Nucleus accumbens (tissue), 56 donors: ENCODE measurements at regions not wholly inside any gene's neighbourhood (a gene's known extent, or its start where the extent isn't known, plus 50 kb on each side); places are given as distances from the start of the nearest gene placed in this dataset.

Source experiments
- DNase-seq, 56 donors: peaks; one replicate each; lab custom pipeline; 2025; lab: John Stamatoyannopoulos, UW

- DNase-seq: no peak
Observed at GRCh38 chr18:51687845-51688585, 490.5 kb upstream of the MEX3C start.

GRCh38 chr18:51692612-51693011, 495.1 kb upstream of the MEX3C start:
- no peak for DNase-seq

- no peak for DNase-seq
Observed at GRCh38 chr18:51711298-51711889, 513.9 kb upstream of the MEX3C start.

- DNase-seq: no peak
Observed at GRCh38 chr18:51712821-51713220, 515.3 kb upstream of the MEX3C start.

- DNase-seq: no peak
Observed at GRCh38 chr18:51716277-51716676, 518.8 kb upstream of the MEX3C start.

- DNase-seq: no peak
Observed at GRCh38 chr18:51721388-51721787, 523.9 kb upstream of the MEX3C start.

- DNase-seq: no peak
Observed at GRCh38 chr18:51721996-51722395, 524.5 kb upstream of the MEX3C start.

GRCh38 chr18:51724790-51725721, 527.6 kb upstream of the MEX3C start:
- no peak for DNase-seq

- no peak for DNase-seq
Observed at GRCh38 chr18:51726614-51727013, 529.1 kb upstream of the MEX3C start.

- no peak for DNase-seq
Observed at GRCh38 chr18:51727780-51728179, 530.3 kb upstream of the MEX3C start.

GRCh38 chr18:51731070-51731469, 533.6 kb upstream of the MEX3C start:
- no peak for DNase-seq

- no peak for DNase-seq
Observed at GRCh38 chr18:51734576-51734975, 537.1 kb upstream of the MEX3C start.

GRCh38 chr18:51739044-51739666, 541.7 kb upstream of the MEX3C start:
- no peak for DNase-seq

GRCh38 chr18:51751901-51752300, 554.4 kb upstream of the MEX3C start:
- DNase-seq: no peak

GRCh38 chr18:51753365-51754057, 556.0 kb upstream of the MEX3C start:
- no peak for DNase-seq

- no peak for DNase-seq
Observed at GRCh38 chr18:51754566-51754965, 557.1 kb upstream of the MEX3C start.

GRCh38 chr18:51757255-51757924, 559.9 kb upstream of the MEX3C start:
- no peak for DNase-seq

- no peak for DNase-seq
Observed at GRCh38 chr18:51762373-51762772, 564.9 kb upstream of the MEX3C start.

GRCh38 chr18:51765606-51766360, 568.3 kb upstream of the MEX3C start:
- no peak for DNase-seq
